B cell (primary cell): ENCODE measurements at regions not wholly inside any gene's neighbourhood (a gene's known extent, or its start where the extent isn't known, plus 50 kb on each side); places are given as distances from the start of the nearest gene placed in this dataset.

Source experiments
- EZH2 ChIP-seq: IDR thresholded peaks from 2 replicates; pipeline ENCODE4 v1.6.1; 2012; ENCODE audit warnings: borderline replicate concordance, low read depth, mild to moderate bottlenecking, moderate library complexity, low read length; ENCODE audit not compliant: insufficient read depth, poor library complexity, severe bottlenecking
- TF ChIP-seq, protein P1 (sequence below): fragments of 200-600 bp; IDR thresholded peaks from one replicate; pipeline ENCODE4 v1.8.0; 2022; ENCODE audit warnings: antibody characterized with exemption, mild to moderate bottlenecking

DNA sequence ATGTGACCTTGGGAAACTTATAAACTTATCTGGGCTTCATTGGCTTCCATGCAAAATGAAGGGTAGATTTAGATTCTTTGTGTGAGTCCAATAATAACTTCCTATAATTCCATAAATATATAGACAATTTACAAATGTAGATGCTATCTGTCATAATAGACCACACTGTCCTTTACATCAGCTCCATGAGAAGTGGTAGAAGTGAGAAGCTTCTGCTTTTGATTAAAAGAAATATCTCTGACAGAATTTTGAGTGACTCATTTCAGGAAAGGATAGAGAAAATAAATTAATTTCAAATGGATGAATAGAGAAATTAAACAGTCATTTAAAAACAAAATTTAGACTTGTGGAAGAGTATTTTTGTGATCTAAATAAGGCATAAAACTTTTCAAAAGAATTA is 329.7 kb upstream of the ATP2B1 start:
- TF ChIP-seq, protein P1, sequence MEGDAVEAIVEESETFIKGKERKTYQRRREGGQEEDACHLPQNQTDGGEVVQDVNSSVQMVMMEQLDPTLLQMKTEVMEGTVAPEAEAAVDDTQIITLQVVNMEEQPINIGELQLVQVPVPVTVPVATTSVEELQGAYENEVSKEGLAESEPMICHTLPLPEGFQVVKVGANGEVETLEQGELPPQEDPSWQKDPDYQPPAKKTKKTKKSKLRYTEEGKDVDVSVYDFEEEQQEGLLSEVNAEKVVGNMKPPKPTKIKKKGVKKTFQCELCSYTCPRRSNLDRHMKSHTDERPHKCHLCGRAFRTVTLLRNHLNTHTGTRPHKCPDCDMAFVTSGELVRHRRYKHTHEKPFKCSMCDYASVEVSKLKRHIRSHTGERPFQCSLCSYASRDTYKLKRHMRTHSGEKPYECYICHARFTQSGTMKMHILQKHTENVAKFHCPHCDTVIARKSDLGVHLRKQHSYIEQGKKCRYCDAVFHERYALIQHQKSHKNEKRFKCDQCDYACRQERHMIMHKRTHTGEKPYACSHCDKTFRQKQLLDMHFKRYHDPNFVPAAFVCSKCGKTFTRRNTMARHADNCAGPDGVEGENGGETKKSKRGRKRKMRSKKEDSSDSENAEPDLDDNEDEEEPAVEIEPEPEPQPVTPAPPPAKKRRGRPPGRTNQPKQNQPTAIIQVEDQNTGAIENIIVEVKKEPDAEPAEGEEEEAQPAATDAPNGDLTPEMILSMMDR = no peak
- no peak for TF ChIP-seq EZH2
